ENCODE measurements at regions not wholly inside any gene's neighbourhood (a gene's known extent, or its start where the extent isn't known, plus 50 kb on each side); places are given as distances from the start of the nearest gene placed in this dataset.

DNA sequence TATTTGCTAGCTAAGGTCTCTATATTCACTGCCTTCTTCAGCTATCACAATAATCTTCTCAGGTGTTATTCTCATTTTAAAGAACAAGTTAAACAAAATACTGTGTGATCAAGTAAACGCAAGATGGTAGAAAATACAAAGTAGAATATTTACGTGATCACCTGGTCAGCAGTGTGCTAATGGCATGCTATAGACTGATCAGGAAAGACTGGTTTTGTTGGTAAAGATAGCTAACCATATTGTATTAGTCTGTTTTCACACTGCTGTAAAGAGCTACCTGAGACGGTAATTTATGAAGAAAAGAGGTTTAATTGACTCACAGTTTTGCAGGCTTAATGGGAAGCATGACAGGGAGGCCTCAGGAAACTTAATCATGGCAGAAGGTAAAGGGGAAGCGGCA lies 50.4 kb downstream of the ZBTB38 start:
- no peak for DNase-seq

DNA sequence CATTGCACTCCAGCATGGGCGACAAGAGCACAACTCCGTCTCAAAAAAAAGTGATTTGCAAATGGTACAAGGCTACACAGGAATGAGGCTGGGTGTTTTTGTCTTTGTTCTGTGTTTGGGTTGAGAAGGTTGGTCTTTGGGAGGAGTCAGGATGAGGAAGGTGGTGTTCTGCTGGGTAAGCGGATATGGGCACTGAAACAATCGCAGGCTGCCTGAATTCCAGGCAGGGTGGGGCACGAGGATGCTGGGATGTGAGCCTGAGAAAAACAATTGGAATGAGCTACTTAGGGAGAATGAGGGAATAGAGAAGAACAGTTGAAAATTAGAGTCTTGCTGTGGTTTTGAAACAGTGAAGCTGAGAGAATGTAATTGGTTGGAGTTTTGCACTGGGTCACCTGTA lies 51.6 kb downstream of the ZBTB38 start:
- no peak for DNase-seq

DNA sequence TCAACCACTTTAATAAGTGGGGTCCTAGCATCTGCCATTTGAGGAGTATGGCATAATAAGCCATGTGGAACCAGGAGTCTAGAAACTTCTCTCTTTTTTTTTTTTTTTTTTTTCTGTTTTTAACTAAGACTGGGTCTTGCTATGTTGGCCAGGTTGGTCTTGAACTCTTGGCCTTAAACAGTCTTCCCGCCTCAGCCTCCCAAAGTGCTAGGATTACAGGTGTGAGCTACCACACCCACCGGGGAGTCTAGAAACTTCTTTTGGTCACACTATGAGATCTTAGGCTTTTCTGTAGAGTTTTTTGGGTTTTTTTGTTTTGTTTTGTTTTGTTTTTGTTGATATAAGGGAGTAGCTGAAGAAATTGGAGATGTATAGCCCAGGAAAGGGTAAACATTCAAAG lies 52.9 kb downstream of the ZBTB38 start:
- no peak for DNase-seq

DNA sequence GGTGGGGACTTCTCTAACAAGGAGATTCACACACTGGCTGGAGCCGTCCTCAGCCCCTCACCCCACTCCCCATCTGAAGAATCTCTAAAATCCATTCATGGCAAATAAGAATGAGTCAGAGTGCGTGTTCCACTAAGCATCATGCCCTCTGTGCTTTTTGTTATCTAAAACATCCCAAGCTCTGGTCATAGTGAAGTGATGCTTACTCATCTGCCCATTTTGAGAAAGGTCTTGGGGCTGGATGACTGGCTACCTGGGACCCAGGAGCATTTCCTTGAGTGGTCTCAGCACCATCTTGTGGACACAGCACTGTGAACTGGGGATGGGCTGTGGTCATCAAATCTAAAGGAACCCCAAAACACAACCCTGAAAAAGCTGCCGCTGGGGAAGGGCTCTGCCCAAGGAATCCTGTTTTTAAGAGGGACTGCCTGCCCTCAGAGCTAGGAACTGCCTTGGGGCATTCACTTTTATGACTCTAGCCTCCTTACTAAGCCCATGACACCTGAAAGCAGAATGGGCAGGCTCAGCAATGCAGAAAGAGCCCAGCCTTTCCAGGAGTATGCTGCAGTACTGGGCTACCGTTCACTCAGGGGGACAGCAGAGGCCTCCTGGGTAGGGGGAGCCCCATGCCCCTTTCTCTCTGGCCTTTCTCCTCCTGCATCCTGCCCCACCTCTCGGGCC lies 53.5 kb downstream of the ZBTB38 start:
- DNase-seq: no peak

DNA sequence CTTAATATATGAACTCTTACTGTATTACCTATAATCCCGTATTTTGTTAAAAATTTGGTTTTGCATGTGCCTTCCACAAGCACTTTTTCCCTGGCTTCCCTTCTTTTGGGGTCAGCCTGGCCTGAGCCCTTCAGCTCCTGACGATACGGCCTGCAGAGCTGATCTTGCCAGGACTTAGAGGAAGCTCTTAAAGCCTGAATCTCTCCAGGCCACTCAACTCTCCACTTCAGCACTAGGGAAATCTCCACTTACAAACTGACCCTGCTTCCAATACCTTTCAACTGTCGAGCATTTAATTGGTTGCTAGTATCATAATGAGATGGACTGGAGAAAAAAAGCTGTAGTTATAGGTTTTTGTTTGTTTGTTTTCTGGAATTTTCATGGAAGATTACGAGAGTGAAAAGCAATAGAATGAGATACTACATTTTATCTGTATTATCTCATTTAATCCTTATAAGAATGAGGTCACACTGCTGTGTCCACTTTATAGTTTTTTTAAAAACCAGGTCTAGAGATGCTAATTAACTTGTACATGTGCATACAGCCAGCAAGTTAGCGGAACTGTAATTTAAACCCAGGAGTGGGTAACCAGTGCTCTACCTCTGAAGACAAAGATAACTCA lies 54.8 kb downstream of the ZBTB38 start:
- DNase-seq: no peak

DNA sequence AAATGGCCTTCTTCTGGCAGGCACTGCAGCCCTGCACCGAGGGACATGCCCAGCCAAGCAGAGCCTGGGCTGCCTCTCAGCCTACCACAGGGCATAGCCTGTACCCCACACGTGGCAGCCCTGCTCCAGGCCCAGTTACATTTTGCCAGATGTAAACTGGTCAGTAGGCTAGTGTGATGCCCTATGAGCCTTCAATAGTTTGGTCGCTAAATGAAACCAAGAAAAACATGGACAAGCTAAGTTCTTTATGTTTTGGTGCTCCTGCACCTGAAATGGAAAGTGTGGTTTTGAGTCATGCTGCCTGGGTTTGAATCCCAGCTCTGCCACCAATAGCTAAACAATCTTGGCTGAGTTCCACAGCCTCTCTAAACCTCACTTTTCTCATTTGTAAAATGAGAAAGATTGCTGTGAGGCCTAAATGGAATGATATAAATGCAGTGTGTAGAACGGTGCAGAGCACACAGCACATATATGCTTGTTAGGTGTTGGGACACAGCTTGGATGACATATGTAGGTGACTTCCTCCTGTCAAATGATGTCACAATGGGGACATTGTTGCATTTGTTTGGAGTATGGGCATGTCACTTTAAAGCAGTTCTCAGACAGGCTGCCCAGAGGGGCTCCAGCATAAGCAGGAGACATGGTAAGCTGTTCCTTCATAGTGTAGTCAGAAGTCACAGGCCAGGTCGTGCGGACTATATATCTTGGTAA lies 57.4 kb downstream of the ZBTB38 start:
- peak in 1 of 2 donors; percentile 19 for DNase-seq

DNA sequence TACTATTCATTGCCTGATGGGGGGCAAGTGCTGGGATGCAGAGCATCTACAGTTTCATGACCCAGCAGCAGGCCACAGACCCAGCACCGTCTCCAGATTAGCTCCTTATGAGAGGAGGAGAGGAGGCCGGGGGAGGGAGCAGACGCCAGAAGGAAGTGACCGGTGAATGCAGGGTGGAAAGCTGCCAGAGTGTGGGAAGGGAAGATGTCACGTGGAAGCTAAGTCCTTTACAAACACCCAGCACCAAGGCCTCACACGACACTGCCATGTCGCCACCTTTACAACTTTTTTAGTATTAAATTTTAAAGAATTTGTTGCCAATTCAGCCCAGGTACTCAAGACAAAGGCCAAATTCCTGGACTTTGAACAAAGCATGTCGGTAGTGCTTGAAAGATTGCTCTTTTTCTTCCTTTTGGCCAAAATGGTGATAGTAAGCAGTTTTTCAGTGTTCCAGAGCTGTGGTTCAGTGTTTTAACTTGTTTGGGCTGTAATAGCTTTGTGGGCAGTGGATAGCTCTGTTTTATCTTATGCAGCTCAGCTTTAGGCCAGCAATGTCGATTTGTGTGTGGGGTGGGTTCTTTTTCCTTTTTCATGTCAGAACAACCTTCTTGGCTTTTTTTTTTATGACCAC lies 58.2 kb downstream of the ZBTB38 start:
- peak; percentile 77 to 88 for DNase-seq

DNA sequence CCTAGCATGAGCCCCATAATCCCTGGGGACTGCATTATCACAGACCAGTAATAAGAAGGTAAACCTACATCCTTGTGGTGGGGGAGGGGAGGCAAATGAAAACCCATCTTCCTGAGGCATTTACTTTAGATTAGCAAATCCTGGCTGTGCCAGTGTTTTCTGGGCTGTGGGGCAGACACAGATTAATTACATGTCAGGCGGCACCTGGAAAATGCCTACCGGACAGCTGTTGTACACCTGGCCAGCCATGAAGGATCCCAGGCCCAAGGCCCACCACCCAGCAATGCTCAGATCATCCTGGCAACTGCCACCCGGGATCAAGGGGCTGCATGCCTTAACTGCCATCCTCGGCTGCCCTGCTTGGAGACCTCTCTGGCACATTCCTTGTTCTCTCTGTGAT lies 59.1 kb upstream of the RASA2 start:
- no peak for DNase-seq

DNA sequence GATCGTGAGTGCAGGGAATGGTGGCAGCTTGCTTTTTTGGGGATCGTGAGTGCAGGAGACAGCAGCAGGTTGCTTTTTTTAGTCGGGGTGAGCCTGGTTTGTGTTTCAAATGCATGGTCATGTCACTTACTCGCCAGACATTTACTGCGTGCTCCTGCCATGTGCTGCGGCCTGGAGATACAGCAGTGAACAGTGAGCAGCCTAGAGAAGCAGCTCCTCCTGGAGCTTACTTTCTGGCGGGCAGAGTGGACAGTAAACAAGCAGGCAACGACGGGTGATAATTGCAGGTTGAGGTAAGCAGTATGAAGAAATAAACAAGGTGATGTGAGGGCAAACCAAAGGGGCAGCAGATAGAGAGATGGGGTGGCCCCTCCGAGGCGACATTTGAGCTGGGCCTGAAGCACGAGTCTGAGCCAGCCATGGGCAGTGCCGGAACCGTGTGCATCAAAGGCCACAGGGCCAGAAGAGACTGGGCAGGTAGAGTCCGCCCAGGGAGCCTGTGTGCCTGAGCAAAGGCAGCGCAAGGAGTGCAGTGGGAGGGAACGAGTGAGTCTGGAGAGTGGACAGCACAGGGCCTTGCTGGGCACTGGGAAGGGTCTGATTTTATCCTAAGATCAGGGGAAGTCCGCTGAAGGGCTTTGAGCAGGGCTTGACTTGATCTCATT lies 57.3 kb upstream of the RASA2 start:
- DNase-seq: no peak

DNA sequence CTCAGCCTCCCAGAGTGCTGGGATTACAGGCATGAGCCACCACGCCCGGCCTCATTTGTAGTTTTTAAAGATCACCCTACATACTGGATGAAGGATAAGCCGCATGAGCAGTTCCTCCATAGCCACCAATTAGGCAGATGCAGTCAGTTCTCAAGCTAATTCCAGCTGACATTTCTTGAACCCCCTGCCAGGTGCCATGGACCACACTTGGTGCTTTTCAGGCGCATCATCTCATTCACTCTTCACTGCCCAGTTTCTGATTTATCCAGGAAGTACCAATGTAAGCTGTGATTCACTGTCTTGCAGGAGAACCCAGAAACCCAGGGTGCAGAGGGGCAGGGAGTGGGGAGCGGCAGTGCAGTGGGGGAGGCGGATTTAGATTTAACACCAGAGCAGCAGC lies 56.5 kb upstream of the RASA2 start:
- no peak for DNase-seq

DNA sequence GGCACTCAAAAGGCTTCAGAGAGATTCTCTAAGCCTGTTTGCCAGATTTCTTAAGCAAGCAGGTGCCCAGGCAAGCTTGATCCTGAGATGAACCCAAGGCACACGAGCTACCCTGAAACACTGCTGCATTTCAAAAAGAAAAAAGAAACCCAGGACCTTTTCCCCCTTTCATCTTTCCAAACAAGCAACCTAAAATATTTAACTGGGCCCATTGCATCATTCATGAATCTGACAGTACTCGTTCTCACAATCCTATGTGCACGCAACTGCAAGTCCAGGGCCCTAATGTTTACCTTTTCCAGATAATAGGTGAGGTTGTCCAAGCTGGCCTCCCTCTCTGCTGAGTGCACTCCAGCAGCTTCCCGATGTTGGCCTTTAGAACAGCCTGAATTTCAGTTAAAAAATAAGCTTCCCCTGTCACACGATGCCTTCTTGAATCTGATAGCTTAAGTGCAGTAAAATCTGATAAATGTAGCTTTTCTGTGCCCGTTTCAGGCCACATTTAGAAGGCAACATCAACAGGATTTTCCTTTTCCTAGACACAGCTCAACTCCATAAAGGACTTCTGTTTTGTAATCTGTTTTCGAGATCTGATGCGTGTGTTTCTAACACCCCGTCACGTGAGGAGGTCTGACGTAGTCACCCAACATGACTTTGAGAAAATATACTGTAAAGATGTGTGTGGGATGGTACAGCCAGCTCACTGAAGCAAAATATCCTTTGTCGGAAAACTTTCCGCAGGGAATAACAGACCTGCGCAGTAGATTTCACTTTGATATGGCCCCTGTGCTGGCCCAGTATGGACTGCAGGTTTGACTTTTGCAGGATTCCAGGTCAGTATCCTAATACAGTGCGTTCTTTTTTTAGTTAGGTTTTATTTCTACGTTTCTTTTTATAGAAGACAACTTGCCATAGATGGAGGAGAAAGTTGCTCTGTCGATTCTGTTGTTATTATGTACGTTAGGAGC lies 55.1 kb upstream of the RASA2 start:
- DNase-seq: peak in 1 of 2 donors; percentile 3

DNA sequence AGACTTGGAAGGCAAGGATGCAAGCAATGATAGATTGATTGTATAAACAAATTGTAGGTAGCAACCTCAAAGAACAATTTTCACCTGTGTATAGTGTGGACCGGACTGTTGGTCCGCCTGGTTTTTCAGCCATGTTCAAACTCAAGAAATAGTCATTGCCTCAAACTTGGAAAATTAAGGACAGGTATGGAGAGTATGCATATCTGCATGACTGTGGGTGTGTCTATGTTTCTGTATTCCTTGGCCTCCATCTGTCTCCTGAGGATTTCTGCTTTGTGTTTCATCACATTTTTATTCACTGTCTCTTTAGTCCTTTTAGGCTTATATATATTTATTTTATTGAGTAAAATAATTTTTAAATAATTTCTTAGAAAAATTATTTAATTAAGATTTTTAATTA lies 53.9 kb upstream of the RASA2 start:
- no peak for DNase-seq

DNA sequence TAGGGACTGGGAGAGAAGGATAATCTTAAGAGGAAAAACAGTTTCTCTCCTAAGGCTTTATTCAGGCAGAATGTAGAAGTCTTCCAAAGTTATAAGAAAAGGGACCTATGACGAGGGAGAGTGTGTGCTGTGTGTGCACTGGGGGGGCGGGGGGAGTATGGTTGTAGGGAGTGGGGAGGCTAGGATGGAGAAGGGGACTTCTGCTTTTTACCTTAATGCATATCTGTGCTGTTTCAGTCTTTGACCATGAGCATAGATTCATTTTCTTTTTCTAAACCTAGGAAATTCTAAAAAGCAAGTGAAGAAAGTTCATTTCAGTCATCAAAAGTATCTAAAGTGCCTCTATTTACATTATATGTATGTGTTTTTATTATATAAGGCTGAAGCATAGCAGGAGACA lies 52.6 kb upstream of the RASA2 start:
- DNase-seq: no peak

DNA sequence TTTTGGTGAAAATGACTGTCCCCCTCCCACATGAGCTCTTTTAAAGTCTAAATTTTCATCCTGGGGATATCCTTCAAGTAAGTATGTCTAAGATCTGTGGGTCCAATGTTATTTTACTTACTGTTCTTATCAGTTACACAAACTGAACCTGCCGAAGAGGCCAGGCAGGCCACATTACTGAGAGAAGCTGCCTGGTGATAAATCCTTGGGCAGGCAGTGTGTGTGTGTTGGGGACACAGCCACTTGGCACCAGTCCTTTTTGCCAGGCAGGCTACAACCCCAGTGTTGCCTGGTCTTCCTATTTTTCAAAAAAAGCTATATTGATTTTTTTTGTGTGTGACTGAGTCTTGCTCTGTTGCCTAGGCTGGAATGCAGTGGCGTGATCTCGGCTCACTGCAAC lies 50.6 kb upstream of the RASA2 start:
- DNase-seq: no peak

Data from inflammatory macrophage (primary cell).